Stomach (tissue), 4 donors: ENCODE measurements at regions not wholly inside any gene's neighbourhood (a gene's known extent, or its start where the extent isn't known, plus 50 kb on each side); places are given as distances from the start of the nearest gene placed in this dataset.

ENCODE experiments used
- POLR2A ChIP-seq, 4 donors: fragments of 450-650 bp; IDR thresholded peaks; one replicate each; pipeline ENCODE4 v1.6.1; 2016; ENCODE audit warnings: antibody characterized with exemption in 4 of 4, control low read depth in 2 of 4, mild to moderate bottlenecking in 1 of 4, moderate library complexity in 1 of 4
- TF ChIP-seq, protein P1 (sequence below), 7 experiments: fragments of 450-650 bp in 4 of 7; fragments of 200-600 bp in 3 of 7; sonication (generic) in 3 of 7; IDR thresholded peaks; one replicate each; pipeline ENCODE4 v1.5.1; 2016 to 2019; ENCODE audit warnings: antibody characterized with exemption in 7 of 7, control low read depth in 2 of 7, mild to moderate bottlenecking in 1 of 7

DNA sequence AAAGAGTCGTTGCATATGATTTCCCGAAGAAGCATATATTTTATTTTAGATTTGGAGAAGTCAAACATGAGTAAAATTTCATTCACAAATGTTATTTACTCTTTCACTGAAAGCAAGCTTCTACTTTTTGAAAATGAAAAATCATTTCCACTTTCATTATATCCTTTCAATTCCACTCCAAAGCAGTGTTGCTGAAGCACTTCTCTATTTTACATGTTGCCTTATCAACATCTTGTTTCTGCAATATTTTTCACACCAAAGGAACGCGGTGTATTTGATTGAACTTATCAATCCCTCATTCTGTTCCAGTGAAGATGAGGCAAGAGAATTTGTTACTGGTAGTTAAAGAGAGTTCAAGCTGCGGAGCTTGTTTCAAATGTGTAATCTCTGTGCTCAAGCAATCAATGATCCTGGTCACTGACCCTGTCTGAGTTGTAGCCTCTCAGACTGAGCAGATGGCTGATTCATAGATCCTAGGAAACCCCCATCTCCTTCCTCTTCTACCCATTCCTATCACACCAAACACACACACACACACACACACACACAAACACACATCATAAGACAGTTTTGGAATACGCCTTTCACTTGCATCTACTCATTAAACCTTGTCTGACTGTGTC, 236.2 kb upstream of the FLRT2 start:
- TF ChIP-seq, protein P1, sequence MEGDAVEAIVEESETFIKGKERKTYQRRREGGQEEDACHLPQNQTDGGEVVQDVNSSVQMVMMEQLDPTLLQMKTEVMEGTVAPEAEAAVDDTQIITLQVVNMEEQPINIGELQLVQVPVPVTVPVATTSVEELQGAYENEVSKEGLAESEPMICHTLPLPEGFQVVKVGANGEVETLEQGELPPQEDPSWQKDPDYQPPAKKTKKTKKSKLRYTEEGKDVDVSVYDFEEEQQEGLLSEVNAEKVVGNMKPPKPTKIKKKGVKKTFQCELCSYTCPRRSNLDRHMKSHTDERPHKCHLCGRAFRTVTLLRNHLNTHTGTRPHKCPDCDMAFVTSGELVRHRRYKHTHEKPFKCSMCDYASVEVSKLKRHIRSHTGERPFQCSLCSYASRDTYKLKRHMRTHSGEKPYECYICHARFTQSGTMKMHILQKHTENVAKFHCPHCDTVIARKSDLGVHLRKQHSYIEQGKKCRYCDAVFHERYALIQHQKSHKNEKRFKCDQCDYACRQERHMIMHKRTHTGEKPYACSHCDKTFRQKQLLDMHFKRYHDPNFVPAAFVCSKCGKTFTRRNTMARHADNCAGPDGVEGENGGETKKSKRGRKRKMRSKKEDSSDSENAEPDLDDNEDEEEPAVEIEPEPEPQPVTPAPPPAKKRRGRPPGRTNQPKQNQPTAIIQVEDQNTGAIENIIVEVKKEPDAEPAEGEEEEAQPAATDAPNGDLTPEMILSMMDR (IDR thresholded peaks at IDR 0.05), result no peak
- TF ChIP-seq POLR2A (IDR thresholded peaks at IDR 0.05), result no peak
